Chondrocyte (in vitro differentiated cells): ENCODE measurements at regions not wholly inside any gene's neighbourhood (a gene's known extent, or its start where the extent isn't known, plus 50 kb on each side); places are given as distances from the start of the nearest gene placed in this dataset.

Experiments
- DNase-seq: peaks from one replicate; pipeline ENCODE4 v3.0.0; 2021; ENCODE audit warnings: mixed read lengths, low spot score
- H3K27ac Mint-ChIP-seq: one replicate; pipeline ENCODE4 v1.8.0; 2021; ENCODE audit warnings: mild to moderate bottlenecking, moderate library complexity, mixed read lengths; ENCODE audit not compliant: unreplicated experiment
- H3K27me3 Mint-ChIP-seq: 2 replicates; pipeline ENCODE4 v1.8.0; 2021; ENCODE audit warnings: low read depth, mixed read lengths
- H3K36me3 Mint-ChIP-seq: 2 replicates; pipeline ENCODE4 v1.8.0; 2021; ENCODE audit warnings: low read depth, mixed read lengths
- H3K4me1 Mint-ChIP-seq: 2 replicates; pipeline ENCODE4 v1.8.0; 2021; ENCODE audit warnings: low read depth, mild to moderate bottlenecking, mixed read lengths
- H3K4me3 Mint-ChIP-seq: one replicate; pipeline ENCODE4 v1.8.0; 2021; ENCODE audit warnings: mild to moderate bottlenecking, moderate library complexity, mixed read lengths; ENCODE audit not compliant: unreplicated experiment
- H3K9me3 Mint-ChIP-seq: 2 replicates; pipeline ENCODE4 v1.8.0; 2021; ENCODE audit warnings: low read depth, mixed read lengths
- CTCF ChIP-seq: fragments of 200-600 bp; sonication (generic); IDR thresholded peaks from 2 replicates; pipeline ENCODE4 v1.5.0; 2021; ENCODE audit warnings: antibody characterized with exemption, mild to moderate bottlenecking, moderate library complexity

GRCh38 chr18:22509423-22509822 lies 91.7 kb upstream of the CTAGE1 start:
- no peak for DNase-seq
- Mint-ChIP-seq H3K27ac (no peak overlapping the region), H3K36me3 (no peaks in the 10 kb centered on the region), H3K27me3 (no peaks in the 10 kb centered on the region), H3K4me1 (peaks cover 10% of the 10 kb centered on the region), H3K4me3 (no peak overlapping the region), H3K9me3 (peaks cover 6% of the 10 kb centered on the region)
- TF ChIP-seq CTCF = no peak

GRCh38 chr18:22510697-22511096 lies 93.0 kb upstream of the CTAGE1 start:
- H3K4me3 Mint-ChIP-seq = no peak overlapping the region

GRCh38 chr18:22513721-22514481 lies 96.2 kb upstream of the CTAGE1 start:
- Mint-ChIP-seq H3K27ac (no peak overlapping the region), H3K4me3 (no peak overlapping the region), H3K9me3 (peaks cover 6% of the 10 kb centered on the region), H3K36me3 (no peaks in the 10 kb centered on the region), H3K4me1 (no peaks in the 10 kb centered on the region), H3K27me3 (no peaks in the 10 kb centered on the region)
- DNase-seq = no peak
- no peak for TF ChIP-seq CTCF

More at GRCh38 chr18:22510697-22511096, 93.0 kb upstream of the CTAGE1 start:
- TF ChIP-seq CTCF = no peak
- Mint-ChIP-seq H3K27me3 (no peaks in the 10 kb centered on the region), H3K9me3 (peaks cover 6% of the 10 kb centered on the region), H3K36me3 (no peaks in the 10 kb centered on the region), H3K27ac (no peak overlapping the region), H3K4me1 (no peaks in the 10 kb centered on the region)
- no peak for DNase-seq

- Mint-ChIP-seq H3K4me3 (no peak overlapping the region), H3K36me3 (no peaks in the 10 kb centered on the region), H3K27ac (no peak overlapping the region), H3K9me3 (peaks cover 3% of the 10 kb centered on the region), H3K4me1 (no peaks in the 10 kb centered on the region), H3K27me3 (no peaks in the 10 kb centered on the region)
- TF ChIP-seq CTCF = no peak
- no peak for DNase-seq
These were observed 96.9 kb upstream of the CTAGE1 start for GRCh38 chr18:22514655-22515054.

- Mint-ChIP-seq H3K4me3 (no peak overlapping the region), H3K36me3 (no peaks in the 10 kb centered on the region), H3K4me1 (no peaks in the 10 kb centered on the region), H3K9me3 (no peaks in the 10 kb centered on the region), H3K27ac (no peak overlapping the region), H3K27me3 (no peaks in the 10 kb centered on the region)
- DNase-seq = no peak
- TF ChIP-seq CTCF = no peak
These were observed 97.5 kb upstream of the CTAGE1 start for GRCh38 chr18:22515250-22515649.
